H1 (cell line): ENCODE measurements at regions not wholly inside any gene's neighbourhood (a gene's known extent, or its start where the extent isn't known, plus 50 kb on each side); places are given as distances from the start of the nearest gene placed in this dataset.

ENCODE experiments used
- CTCF ChIA-PET: fragments of 300-600 bp; sonication (Branson Sonifier 250); formaldehyde crosslinking; loops from one replicate; lab custom pipeline; 2021; ENCODE audit not compliant: partially characterized antibody; lab: Charles Lee
- POLR2A ChIA-PET: fragments of 300-600 bp; sonication (Branson Sonifier 250); formaldehyde crosslinking; loops from one replicate; lab custom pipeline; 2021; ENCODE audit warnings: inconsistent platforms; ENCODE audit not compliant: partially characterized antibody; lab: Charles Lee
- DNase-seq, 2 experiments: peaks; one replicate each; pipeline versions ENCODE4 v3.0.0 to v3.0.0-alpha.2; 2010 to 2022; ENCODE audit warnings: low spot score in 2 of 2, low read depth in 1 of 2, mixed read lengths in 1 of 2
- FAIRE-seq: peaks from 2 replicates; lab custom pipeline; 2011; peaks lifted over from hg19 to GRCh38; lab: Jason Lieb, UNC
- H2AFZ ChIP-seq: 2 replicates; pipeline ENCODE4 v1.8.1; 2012; ENCODE audit warnings: low read length, inconsistent platforms
- H2AK5ac ChIP-seq: 2 replicates; pipeline ENCODE4 v1.6.1; 2013; ENCODE audit warnings: low read depth, low read length
- H2BK120ac ChIP-seq: replicated peaks from 2 replicates; pipeline ENCODE3; 2013; ENCODE audit warnings: low read depth, low read length, inconsistent platforms
- H2BK12ac ChIP-seq: 2 replicates; pipeline ENCODE4 v1.6.1; 2013; ENCODE audit warnings: low read depth, low read length
- H2BK15ac ChIP-seq: 2 replicates; pipeline ENCODE4 v1.6.1; 2013; ENCODE audit warnings: low read length
- H2BK20ac ChIP-seq: 2 replicates; pipeline ENCODE4 v1.6.1; 2013; ENCODE audit warnings: low read length
- H2BK5ac ChIP-seq: 2 replicates; pipeline ENCODE4 v1.6.1; 2013; ENCODE audit warnings: low read depth, low read length
- H3K14ac ChIP-seq: 2 replicates; pipeline ENCODE4 v1.6.1; 2013; ENCODE audit warnings: inconsistent platforms; ENCODE audit not compliant: insufficient read length
- H3K18ac ChIP-seq: 2 replicates; pipeline ENCODE4 v1.6.1; 2013; ENCODE audit warnings: low read length; ENCODE audit errors: extremely low read depth
- H3K23ac ChIP-seq: 2 replicates; pipeline ENCODE4 v1.6.1; 2013; ENCODE audit warnings: inconsistent platforms; ENCODE audit not compliant: insufficient read length
- H3K23me2 ChIP-seq: 2 replicates; pipeline ENCODE4 v1.6.1; 2013; ENCODE audit warnings: low read depth, low read length
- H3K27ac ChIP-seq: 2 replicates; pipeline ENCODE4 v1.6.1; 2011; ENCODE audit warnings: low read depth, low read length, inconsistent platforms
- H3K27me3 ChIP-seq, 4 experiments: replicated peaks in 1 of 4; 1 replicate in 1 of 4; 2 replicates in 3 of 4; pipeline versions ENCODE4 v1.6.1 to v1.8.1; 2011 to 2013; ENCODE audit warnings: low read length in 3 of 4, mild to moderate bottlenecking in 3 of 4, inconsistent platforms in 2 of 4, mixed read lengths in 2 of 4, moderate library complexity in 1 of 4; ENCODE audit not compliant: control insufficient read depth in 3 of 4, insufficient read depth in 3 of 4; ENCODE audit errors: extremely low read depth in 1 of 4
- H3K36me3 ChIP-seq, 4 experiments: 2 replicates each; pipeline versions ENCODE4 v1.6.1 to v1.8.1; 2011 to 2013; ENCODE audit warnings: mild to moderate bottlenecking in 4 of 4, low read length in 3 of 4, moderate library complexity in 2 of 4, control low read depth in 1 of 4, inconsistent platforms in 1 of 4; ENCODE audit not compliant: insufficient read depth in 4 of 4, control insufficient read depth in 2 of 4
- H3K4ac ChIP-seq: replicated peaks from 2 replicates; pipeline ENCODE3; 2013; ENCODE audit warnings: low read length, low read depth, mixed read lengths, inconsistent platforms; ENCODE audit not compliant: insufficient read length
- H3K4me1 ChIP-seq, 4 experiments: replicated peaks in 1 of 4; 1 replicate in 1 of 4; 2 replicates in 3 of 4; pipeline versions ENCODE4 v1.6.1 to v1.8.1; 2011 to 2013; ENCODE audit warnings: low read length in 3 of 4, inconsistent platforms in 2 of 4, mixed read lengths in 1 of 4; ENCODE audit not compliant: insufficient read depth in 4 of 4, control insufficient read depth in 3 of 4
- H3K4me2 ChIP-seq, 2 experiments: 2 replicates each; pipeline versions ENCODE4 v1.6.1 to v1.8.1; 2011 to 2013; ENCODE audit warnings: low read depth in 2 of 2, low read length in 2 of 2, control low read depth in 1 of 2, inconsistent platforms in 1 of 2, mild to moderate bottlenecking in 1 of 2; ENCODE audit not compliant: insufficient read depth in 1 of 2
- H3K4me3 ChIP-seq, 4 experiments: fragments of 200-600, 300-600 bp in 1 of 4; sonication (generic), shearing (Covaris generic), sonication (Bioruptor Twin) in 1 of 4; 2 replicates each; pipeline versions ENCODE4 v1.5.1 to v1.8.1; 2011 to 2016; ENCODE audit warnings: low read length in 4 of 4, low read depth in 3 of 4, control low read depth in 2 of 4, inconsistent platforms in 2 of 4, mild to moderate bottlenecking in 2 of 4, mixed read lengths in 1 of 4, moderate library complexity in 1 of 4; ENCODE audit not compliant: insufficient read depth in 2 of 4; ENCODE audit errors: extremely low read depth in 1 of 4
- H3K56ac ChIP-seq: replicated peaks from 2 replicates; pipeline ENCODE3; 2013; ENCODE audit warnings: low read depth, mild to moderate bottlenecking, mixed read lengths, low read length, inconsistent platforms; ENCODE audit not compliant: insufficient read length
- H3K79me1 ChIP-seq: 2 replicates; pipeline ENCODE4 v1.6.1; 2013; ENCODE audit warnings: low read depth, low read length, control low read depth
- H3K79me2 ChIP-seq, 2 experiments: 2 replicates each; pipeline versions ENCODE4 v1.6.1 to v1.8.1; 2012 to 2013; ENCODE audit warnings: low read length in 2 of 2, mild to moderate bottlenecking in 2 of 2, inconsistent platforms in 1 of 2; ENCODE audit not compliant: insufficient read depth in 2 of 2, control insufficient read depth in 1 of 2
- H3K9ac ChIP-seq, 4 experiments: replicated peaks in 1 of 4; 1 replicate in 1 of 4; 2 replicates in 3 of 4; pipeline versions ENCODE4 v1.6.1 to v1.8.1; 2011 to 2013; ENCODE audit warnings: low read depth in 3 of 4, low read length in 3 of 4, control low read depth in 2 of 4, mild to moderate bottlenecking in 2 of 4, moderate library complexity in 2 of 4, inconsistent platforms in 1 of 4; ENCODE audit errors: extremely low read depth in 1 of 4
- H3K9me3 ChIP-seq, 2 experiments: 2 replicates each; pipeline versions ENCODE4 v1.6.1 to v1.8.1; 2012 to 2013; ENCODE audit warnings: mild to moderate bottlenecking in 2 of 2, moderate library complexity in 2 of 2, control low read depth in 1 of 2, inconsistent platforms in 1 of 2, low read depth in 1 of 2, low read length in 1 of 2, mixed read lengths in 1 of 2; ENCODE audit not compliant: insufficient read depth in 2 of 2
- H4K20me1 ChIP-seq, 2 experiments: replicated peaks in 1 of 2; 2 replicates each; pipeline versions ENCODE3 to v1.8.1; 2011 to 2013; ENCODE audit warnings: inconsistent platforms in 2 of 2, low read length in 2 of 2, mild to moderate bottlenecking in 1 of 2; ENCODE audit not compliant: insufficient read depth in 2 of 2, control insufficient read depth in 1 of 2
- H4K5ac ChIP-seq: 2 replicates; pipeline ENCODE4 v1.6.1; 2013; ENCODE audit warnings: low read length, low read depth, mixed read lengths, inconsistent platforms; ENCODE audit not compliant: insufficient read length
- H4K8ac ChIP-seq: 2 replicates; pipeline ENCODE4 v1.8.0; 2013; ENCODE audit warnings: mild to moderate bottlenecking, moderate library complexity, low read length, inconsistent platforms; ENCODE audit not compliant: insufficient read depth; ENCODE audit errors: extremely low read depth
- H4K91ac ChIP-seq: replicated peaks from 2 replicates; pipeline ENCODE3; 2013; ENCODE audit warnings: low read length, mixed read lengths, inconsistent platforms; ENCODE audit not compliant: insufficient read length
- CEBPB ChIP-seq: IDR thresholded peaks from 2 replicates; pipeline ENCODE4 v1.6.1; 2012; ENCODE audit warnings: low read depth, low read length
- TF ChIP-seq, protein P1 (sequence below), 3 experiments: IDR thresholded peaks; 1 replicate in 2 of 3; 2 replicates in 1 of 3; pipeline versions ENCODE4 v1.5.1 to v1.6.1; 2011; ENCODE audit warnings: low read length in 3 of 3, mild to moderate bottlenecking in 3 of 3, inconsistent platforms in 2 of 3, low read depth in 1 of 3, moderate library complexity in 1 of 3; ENCODE audit not compliant: insufficient read depth in 1 of 3; ENCODE audit errors: control extremely low read depth in 1 of 3

DNA sequence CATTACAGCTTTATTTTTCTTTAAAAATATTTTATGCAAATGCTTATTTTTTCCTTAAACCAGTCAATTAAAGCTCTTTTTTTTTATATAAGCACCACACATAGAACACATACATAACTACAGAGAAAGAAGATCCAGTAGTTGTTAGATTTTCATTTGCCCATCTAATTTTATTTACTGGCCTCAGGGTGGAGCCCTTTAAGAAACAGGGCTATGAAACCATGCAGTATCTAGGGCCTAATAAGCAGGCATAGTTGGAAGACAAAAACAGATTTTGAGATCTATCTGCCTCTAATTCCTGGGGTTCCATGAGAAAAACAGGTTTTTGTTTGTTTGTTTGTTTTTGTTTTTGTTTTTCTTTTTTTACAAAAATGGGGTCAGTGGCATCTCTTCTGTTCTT, 120.6 kb downstream of the BCHE start:
- Histone ChIP-seq H3K4me2 (no peak overlapping the region), H3K27me3 (no peaks in the 10 kb centered on the region), H4K91ac (no peak overlapping the region), H3K4me3 (no peak overlapping the region), H2AFZ (no peak overlapping the region), H3K79me1 (no peaks in the 10 kb centered on the region), H4K8ac (no peak overlapping the region), H4K20me1 (no peaks in the 10 kb centered on the region), H3K4me1 (no peaks in the 10 kb centered on the region), H3K27ac (no peak overlapping the region), H3K79me2 (no peaks in the 10 kb centered on the region), H2BK15ac (no peak overlapping the region), H3K36me3 (no peaks in the 10 kb centered on the region), H3K18ac (no peak overlapping the region), H3K14ac (no peak overlapping the region), H3K9me3 (no peaks in the 10 kb centered on the region), H2AK5ac (no peak overlapping the region), H2BK5ac (no peak overlapping the region), H3K4ac (no peak overlapping the region), H2BK120ac (no peak overlapping the region), H3K56ac (no peak overlapping the region), H2BK20ac (no peak overlapping the region), H3K9ac (no peak overlapping the region), H3K23me2 (no peaks in the 10 kb centered on the region), H4K5ac (no peak overlapping the region), H2BK12ac (no peak overlapping the region), H3K23ac (no peak overlapping the region)
- FAIRE-seq (no peak), DNase-seq (no peak)
- POLR2A ChIA-PET = no interaction called here
- TF ChIP-seq, protein P1, sequence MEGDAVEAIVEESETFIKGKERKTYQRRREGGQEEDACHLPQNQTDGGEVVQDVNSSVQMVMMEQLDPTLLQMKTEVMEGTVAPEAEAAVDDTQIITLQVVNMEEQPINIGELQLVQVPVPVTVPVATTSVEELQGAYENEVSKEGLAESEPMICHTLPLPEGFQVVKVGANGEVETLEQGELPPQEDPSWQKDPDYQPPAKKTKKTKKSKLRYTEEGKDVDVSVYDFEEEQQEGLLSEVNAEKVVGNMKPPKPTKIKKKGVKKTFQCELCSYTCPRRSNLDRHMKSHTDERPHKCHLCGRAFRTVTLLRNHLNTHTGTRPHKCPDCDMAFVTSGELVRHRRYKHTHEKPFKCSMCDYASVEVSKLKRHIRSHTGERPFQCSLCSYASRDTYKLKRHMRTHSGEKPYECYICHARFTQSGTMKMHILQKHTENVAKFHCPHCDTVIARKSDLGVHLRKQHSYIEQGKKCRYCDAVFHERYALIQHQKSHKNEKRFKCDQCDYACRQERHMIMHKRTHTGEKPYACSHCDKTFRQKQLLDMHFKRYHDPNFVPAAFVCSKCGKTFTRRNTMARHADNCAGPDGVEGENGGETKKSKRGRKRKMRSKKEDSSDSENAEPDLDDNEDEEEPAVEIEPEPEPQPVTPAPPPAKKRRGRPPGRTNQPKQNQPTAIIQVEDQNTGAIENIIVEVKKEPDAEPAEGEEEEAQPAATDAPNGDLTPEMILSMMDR (IDR thresholded peaks at IDR 0.05; ENCODE audit: control extremely low read depth in 1 of 3, insufficient read depth in 1 of 3, low read depth in 1 of 3, low read length in 3 of 3) = peak in 1 of 3 experiments; percentile 5; a peak in 1 of 4 replicates
- TF ChIP-seq CEBPB = no peak
- CTCF ChIA-PET = interaction anchor here (0.7 to 1.0 kb wide), 3 partner anchors 10 to 178 kb away, joined by 3 to 4 read pairs (median 3); no protein-coding TSS in a partner anchor
